T-helper 9 cell (primary cell): ENCODE measurements at regions not wholly inside any gene's neighbourhood (a gene's known extent, or its start where the extent isn't known, plus 50 kb on each side); places are given as distances from the start of the nearest gene placed in this dataset.

ENCODE experiments used
- DNase-seq: peaks from one replicate; pipeline ENCODE4 v3.0.0-alpha.2; 2020

DNA sequence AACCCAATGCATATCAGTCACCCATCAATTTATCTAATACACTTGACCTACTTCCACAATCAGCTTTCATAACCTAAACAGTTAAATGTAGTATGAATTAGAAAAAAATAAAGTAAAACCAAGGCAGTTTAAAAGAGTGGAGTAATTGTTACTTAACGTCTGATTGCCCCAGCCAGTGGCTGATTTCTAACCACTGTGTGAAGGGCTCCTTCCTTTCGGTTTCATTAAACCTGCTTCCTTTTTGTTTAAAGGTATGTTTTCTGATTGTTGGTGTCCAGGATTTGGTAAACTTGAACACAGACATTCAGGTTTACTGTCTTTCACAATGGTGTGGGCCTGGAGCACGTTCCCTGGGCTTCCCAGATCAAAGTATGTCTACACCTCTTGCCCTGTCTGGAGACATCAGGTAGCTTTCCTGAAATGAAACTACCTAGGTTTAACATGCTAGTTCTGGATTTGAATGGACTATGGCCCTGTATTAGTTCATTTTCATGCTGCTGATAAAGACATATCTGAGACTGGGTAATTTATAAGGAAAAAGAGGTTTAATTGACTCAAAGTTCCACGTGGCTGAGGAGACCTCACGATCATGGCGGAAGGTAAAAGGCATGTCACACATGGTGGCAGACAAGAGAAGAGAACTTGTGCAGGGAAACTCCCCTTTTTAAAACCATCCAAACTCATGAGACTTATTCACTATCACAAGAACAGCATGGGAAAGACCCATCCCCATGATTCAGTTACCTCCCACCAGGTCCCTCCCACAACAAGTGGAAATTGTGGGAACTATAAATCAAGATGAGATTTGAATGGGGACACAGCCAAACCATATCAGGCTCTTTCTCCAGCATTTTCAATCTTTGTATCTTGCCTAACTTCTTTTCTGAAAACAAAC lies 605.2 kb upstream of the ID2 start:
- no peak for DNase-seq

DNA sequence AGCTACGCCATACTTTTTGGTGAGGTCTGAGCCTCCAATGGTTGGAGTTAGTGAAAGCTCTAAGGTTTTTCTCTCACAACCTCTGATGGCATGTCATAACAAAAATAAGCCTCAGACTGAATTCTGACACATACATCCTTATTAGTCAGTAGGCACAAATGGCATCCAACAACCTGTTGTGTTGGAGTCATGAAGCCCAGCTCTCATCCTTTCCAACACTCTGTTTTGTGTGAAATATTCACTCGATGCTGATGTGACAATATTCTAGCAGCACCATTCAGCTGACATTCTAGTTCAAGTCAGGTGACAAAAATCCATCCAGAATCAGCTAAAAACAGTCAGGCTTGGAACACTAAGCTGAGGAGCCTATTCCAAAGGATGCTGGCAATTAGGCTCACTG lies 603.2 kb upstream of the ID2 start:
- no peak for DNase-seq

- DNase-seq, result no peak
Observed at GRCh38 chr2:8080063-8080462, 601.8 kb upstream of the ID2 start.

GRCh38 chr2:8081130-8081529 lies 600.7 kb upstream of the ID2 start:
- no peak for DNase-seq

DNA sequence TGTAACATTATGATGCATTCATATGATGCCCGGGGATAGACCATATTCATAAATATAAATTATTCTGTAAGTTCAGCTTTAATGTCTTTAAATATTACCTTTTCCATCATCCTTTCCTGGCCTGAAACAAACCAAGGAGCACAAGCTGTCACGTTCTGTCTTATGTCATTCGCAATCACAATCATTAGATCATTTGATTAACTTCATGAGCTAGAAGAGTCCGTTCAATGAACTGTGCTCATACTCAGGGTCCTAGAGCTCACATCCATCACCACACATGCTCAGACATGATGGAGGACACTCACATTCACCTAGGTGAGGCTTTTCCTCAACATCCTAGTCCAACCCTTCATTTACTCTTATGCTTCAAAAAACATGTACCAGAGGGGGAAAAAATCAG lies 599.0 kb upstream of the ID2 start:
- DNase-seq, result no peak

DNA sequence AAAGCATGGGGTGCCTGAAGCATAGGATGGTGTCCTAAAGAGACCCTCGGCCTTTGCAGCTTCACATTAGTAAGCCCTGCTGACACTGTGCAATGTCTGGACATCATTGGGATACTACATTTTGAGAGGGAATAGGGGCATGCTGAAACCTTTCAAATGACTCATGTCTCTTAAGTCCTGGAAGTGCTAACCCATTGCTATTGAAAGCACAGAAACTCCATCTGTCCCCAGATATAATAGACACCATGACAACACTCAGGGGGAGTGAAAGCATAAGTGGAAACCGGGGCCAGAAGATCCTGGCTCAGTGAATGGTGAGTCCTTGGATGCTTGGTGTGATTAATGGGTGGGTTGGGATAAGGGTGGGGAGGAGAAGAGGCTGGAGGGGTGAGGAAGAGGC lies 595.5 kb upstream of the ID2 start:
- no peak for DNase-seq

GRCh38 chr2:8086796-8087479 lies 594.9 kb upstream of the ID2 start:
- no peak for DNase-seq

DNA sequence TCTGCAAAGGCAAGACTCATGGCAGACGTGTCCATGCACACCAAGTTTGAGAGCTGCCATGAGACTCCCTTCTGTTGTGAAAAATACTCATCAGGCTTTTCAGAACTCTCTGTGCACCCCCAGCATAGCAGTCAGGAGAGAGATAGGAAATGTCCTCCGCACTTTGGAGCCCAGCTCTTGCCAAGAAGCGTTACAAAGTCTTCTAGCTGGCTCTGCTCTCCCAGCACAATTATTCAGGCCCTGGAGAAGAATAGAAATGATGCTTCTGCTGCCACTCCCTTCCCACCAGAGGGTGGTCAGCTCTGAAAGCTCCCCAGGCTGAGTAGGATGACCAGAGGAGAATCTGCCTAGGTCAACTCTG lies 594.4 kb upstream of the ID2 start:
- no peak for DNase-seq

GRCh38 chr2:8088810-8089209 lies 593.0 kb upstream of the ID2 start:
- no peak for DNase-seq

DNA sequence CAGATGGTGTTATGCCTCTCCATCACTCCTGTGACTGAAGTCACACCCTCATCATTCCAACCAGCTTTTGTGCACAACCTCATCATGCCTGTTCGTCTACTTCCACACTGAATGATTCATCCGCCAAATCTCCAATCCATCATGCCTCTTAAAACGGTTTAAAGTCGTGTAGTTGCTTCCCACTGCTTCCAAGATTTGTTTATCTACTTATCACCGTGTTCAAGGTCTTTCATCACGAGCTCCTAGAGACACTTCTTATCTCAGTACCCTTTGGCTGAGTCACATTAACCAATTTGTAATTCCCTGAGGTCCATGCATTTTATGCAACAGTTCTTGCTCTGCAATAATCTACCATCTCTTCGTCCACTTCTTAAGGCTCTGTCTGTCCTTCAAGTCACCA lies 592.3 kb upstream of the ID2 start:
- DNase-seq, result no peak

GRCh38 chr2:8090748-8091700 lies 590.8 kb upstream of the ID2 start:
- no peak for DNase-seq

DNA sequence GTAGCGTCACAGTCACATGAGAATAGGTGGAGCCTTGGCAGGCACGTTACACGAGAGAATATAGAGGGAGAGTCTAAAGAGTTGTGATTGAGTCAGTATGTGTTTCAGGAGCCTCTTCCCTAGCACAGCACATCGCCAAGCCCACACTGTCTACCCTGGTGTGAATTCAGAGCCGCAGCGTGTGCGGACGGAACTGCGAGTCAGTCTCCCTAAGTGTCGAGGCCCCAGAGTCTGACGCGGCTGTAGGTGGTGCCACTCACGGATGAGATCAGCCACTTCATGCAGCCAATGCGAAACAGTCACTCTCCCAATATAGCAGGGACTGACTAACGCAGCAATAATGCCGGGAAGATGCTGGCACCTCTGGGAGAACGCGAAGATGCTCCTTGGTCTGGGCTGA lies 587.3 kb upstream of the ID2 start:
- no peak for DNase-seq

- DNase-seq, result no peak
Observed at GRCh38 chr2:8095978-8096377, 585.9 kb upstream of the ID2 start.

GRCh38 chr2:8096484-8096883 lies 585.4 kb upstream of the ID2 start:
- no peak for DNase-seq

- DNase-seq, result no peak
Observed at GRCh38 chr2:8098476-8099266, 583.2 kb upstream of the ID2 start.

- no peak for DNase-seq
Observed at GRCh38 chr2:8099267-8099582, 582.6 kb upstream of the ID2 start.

- DNase-seq, result no peak
Observed at GRCh38 chr2:8101614-8102277, 580.1 kb upstream of the ID2 start.

DNA sequence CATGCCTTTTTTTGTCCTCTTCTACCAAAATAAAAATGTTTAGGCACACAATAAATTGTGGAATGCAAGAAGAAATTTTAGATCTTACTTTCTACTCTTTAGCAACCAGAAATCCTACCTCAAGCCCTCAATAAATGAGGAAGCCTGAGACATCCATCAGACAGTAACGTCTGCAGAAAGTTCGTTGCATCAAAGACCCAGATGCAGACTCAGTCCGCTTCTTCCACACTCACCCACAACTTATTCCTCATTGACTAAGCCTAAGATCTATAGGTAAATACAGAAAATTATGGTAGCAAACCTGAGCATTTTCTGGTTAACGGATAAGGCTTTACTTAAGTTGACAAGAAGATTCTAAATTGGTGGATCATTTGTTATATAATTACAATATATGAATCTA lies 579.4 kb upstream of the ID2 start:
- no peak for DNase-seq

DNA sequence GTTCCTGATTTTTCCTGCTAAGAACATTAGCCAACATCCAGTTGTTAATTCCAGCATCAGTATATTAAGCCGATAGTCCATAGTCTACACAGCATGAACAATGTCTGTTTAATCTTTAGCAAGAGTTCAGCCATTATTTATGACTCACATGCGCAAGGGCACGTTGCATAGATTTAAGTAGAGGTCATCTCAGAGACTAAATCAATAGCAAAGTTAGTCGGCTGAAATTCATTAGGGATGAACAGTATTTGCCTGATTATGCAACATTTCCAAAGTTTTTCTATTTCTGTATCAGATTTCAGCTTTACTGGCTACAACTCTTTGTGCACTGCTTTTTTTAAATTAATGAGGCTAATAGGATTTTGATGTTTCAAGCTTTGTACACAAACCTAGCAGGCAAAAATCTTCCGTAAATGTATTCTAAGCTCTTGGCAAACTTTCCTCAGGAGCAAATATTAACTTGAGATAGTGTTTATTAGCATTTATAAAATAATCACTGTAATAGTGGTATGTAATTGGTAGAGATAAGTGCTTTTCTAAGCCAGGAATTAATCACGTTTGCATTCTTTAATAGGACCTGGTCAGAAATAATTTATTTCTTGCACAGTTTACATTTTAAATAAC lies 578.7 kb upstream of the ID2 start:
- DNase-seq, result no peak

DNA sequence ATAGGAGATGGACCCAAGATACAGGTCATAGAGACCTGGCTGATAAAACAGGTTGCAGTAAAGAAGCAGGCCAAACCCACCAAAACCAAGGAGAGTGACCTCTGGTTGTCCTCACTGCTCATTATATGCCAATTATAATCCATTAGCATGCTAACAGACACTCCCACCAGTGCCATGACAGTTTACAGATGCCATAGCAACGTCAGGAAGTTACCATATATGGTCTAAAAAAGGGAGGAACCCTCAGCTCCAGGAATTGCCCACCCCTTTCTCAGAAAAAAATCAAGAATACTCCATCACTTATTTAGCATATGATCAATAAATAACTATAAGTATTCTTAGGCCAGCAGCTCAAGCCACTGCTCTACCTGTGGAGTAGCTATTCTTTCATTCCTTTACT lies 574.7 kb upstream of the ID2 start:
- DNase-seq, result no peak

GRCh38 chr2:8107621-8108378 lies 574.1 kb upstream of the ID2 start:
- DNase-seq, result no peak
